ENCODE measurements at regions not wholly inside any gene's neighbourhood (a gene's known extent, or its start where the extent isn't known, plus 50 kb on each side); places are given as distances from the start of the nearest gene placed in this dataset.

DNA sequence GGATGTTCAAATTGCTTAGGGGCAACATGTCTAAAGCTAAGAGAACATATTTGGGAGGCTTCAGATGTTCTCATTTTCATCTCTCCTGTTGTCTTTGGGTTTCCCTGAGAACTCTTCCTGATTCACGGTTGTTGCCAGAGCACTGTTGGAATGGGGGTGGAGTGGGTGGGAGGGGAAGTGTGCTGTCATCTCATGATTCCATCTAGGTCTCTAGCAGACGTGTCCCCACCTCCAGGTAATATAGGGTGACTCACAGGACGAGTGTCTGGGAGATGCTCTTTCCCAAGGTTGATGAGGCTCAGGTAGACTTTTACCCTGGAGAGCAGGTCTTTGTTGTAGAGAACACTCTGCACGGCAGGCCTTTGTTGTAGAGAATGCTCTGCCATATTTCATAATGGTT, 636.9 kb downstream of the QKI start:
- TF ChIP-seq RB1 (IDR thresholded peaks at IDR 0.05; ENCODE audit: low read depth) (no peak), DMBX1 (CRISPR knock-in tag; IDR thresholded peaks at IDR 0.05; ENCODE audit: borderline replicate concordance) (no peak), MAX (CRISPR knock-in tag; IDR thresholded peaks at IDR 0.05) (no peak), CEBPB (tag; IDR thresholded peaks at IDR 0.05) (no peak), SPI1 (IDR thresholded peaks at IDR 0.05; ENCODE audit: borderline replicate concordance, low read depth, low read length) (no peak), SRSF1 (IDR thresholded peaks at IDR 0.05; ENCODE audit: low read depth, low read length) (no peak), RFX5 (IDR thresholded peaks at IDR 0.05; ENCODE audit: low read depth, low read length) (no peak), POLR2A (conservative IDR thresholded peaks at IDR 0.05) (no peak), ZNF609 (CRISPR knock-in tag; IDR thresholded peaks at IDR 0.05; ENCODE audit: borderline replicate concordance) (no peak), NR3C1 (CRISPR knock-in tag; IDR thresholded peaks at IDR 0.05) (no peak), NFATC3 (IDR thresholded peaks at IDR 0.05) (no peak)
- TF ChIP-seq, protein P1, sequence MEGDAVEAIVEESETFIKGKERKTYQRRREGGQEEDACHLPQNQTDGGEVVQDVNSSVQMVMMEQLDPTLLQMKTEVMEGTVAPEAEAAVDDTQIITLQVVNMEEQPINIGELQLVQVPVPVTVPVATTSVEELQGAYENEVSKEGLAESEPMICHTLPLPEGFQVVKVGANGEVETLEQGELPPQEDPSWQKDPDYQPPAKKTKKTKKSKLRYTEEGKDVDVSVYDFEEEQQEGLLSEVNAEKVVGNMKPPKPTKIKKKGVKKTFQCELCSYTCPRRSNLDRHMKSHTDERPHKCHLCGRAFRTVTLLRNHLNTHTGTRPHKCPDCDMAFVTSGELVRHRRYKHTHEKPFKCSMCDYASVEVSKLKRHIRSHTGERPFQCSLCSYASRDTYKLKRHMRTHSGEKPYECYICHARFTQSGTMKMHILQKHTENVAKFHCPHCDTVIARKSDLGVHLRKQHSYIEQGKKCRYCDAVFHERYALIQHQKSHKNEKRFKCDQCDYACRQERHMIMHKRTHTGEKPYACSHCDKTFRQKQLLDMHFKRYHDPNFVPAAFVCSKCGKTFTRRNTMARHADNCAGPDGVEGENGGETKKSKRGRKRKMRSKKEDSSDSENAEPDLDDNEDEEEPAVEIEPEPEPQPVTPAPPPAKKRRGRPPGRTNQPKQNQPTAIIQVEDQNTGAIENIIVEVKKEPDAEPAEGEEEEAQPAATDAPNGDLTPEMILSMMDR (IDR thresholded peaks at IDR 0.05 in 2 of 3, conservative IDR thresholded peaks at IDR 0.05 in 1 of 3; ENCODE audit: insufficient read depth in 2 of 3, low read depth in 1 of 3, low read length in 3 of 3), result no peak
- TF ChIP-seq, protein P2, sequence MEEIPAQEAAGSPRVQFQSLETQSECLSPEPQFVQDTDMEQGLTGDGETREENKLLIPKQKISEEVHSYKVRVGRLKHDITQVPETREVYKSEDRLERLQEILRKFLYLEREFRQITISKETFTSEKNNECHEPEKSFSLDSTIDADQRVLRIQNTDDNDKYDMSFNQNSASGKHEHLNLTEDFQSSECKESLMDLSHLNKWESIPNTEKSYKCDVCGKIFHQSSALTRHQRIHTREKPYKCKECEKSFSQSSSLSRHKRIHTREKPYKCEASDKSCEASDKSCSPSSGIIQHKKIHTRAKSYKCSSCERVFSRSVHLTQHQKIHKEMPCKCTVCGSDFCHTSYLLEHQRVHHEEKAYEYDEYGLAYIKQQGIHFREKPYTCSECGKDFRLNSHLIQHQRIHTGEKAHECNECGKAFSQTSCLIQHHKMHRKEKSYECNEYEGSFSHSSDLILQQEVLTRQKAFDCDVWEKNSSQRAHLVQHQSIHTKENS (CRISPR knock-in tag; IDR thresholded peaks at IDR 0.05), result no peak
- TF ChIP-seq, protein P3, sequence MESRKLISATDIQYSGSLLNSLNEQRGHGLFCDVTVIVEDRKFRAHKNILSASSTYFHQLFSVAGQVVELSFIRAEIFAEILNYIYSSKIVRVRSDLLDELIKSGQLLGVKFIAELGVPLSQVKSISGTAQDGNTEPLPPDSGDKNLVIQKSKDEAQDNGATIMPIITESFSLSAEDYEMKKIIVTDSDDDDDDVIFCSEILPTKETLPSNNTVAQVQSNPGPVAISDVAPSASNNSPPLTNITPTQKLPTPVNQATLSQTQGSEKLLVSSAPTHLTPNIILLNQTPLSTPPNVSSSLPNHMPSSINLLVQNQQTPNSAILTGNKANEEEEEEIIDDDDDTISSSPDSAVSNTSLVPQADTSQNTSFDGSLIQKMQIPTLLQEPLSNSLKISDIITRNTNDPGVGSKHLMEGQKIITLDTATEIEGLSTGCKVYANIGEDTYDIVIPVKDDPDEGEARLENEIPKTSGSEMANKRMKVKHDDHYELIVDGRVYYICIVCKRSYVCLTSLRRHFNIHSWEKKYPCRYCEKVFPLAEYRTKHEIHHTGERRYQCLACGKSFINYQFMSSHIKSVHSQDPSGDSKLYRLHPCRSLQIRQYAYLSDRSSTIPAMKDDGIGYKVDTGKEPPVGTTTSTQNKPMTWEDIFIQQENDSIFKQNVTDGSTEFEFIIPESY (CRISPR knock-in tag; IDR thresholded peaks at IDR 0.05), result no peak

Measured in K562 (cell line).